ENCODE measurements at regions not wholly inside any gene's neighbourhood (a gene's known extent, or its start where the extent isn't known, plus 50 kb on each side); places are given as distances from the start of the nearest gene placed in this dataset.
A peak's percentile ranks its signal among the peaks of the same experiment; 100 is the strongest.

- no peak for DNase-seq (ENCODE audit: low spot score)
Measured at GRCh38 chr14:46279776-46280175, 371.8 kb downstream of the RPL10L start.

- no peak for DNase-seq (ENCODE audit: low spot score)
Measured at GRCh38 chr14:46279327-46279726, 372.3 kb downstream of the RPL10L start.

- no peak for DNase-seq (ENCODE audit: low spot score)
Measured at GRCh38 chr14:46259536-46259935, 392.0 kb downstream of the RPL10L start.

GRCh38 chr14:46256381-46256780, 395.2 kb downstream of the RPL10L start:
- DNase-seq (ENCODE audit: low spot score) = no peak

GRCh38 chr14:46250113-46250703, 401.4 kb downstream of the RPL10L start:
- peak; percentile 0 for DNase-seq (ENCODE audit: low spot score)

GRCh38 chr14:46248001-46248630, 403.5 kb downstream of the RPL10L start:
- DNase-seq (ENCODE audit: low spot score) = no peak

- no peak for DNase-seq (ENCODE audit: low spot score)
Measured at GRCh38 chr14:46245276-46245675, 406.3 kb downstream of the RPL10L start.

- no peak for DNase-seq (ENCODE audit: low spot score)
Measured at GRCh38 chr14:46233786-46234185, 417.8 kb downstream of the RPL10L start.

- DNase-seq (ENCODE audit: low spot score) = no peak
Measured at GRCh38 chr14:46230540-46230939, 421.0 kb downstream of the RPL10L start.

- DNase-seq (ENCODE audit: low spot score) = no peak
Measured at GRCh38 chr14:46215801-46216200, 435.8 kb downstream of the RPL10L start.

- DNase-seq (ENCODE audit: low spot score) = no peak
Measured at GRCh38 chr14:46198676-46199075, 452.9 kb downstream of the RPL10L start.

- DNase-seq (ENCODE audit: low spot score) = no peak
Measured at GRCh38 chr14:46197856-46198255, 453.7 kb downstream of the RPL10L start.
